Dermis microvascular lymphatic vessel endothelial cell (primary cell): ENCODE measurements at regions not wholly inside any gene's neighbourhood (a gene's known extent, or its start where the extent isn't known, plus 50 kb on each side); places are given as distances from the start of the nearest gene placed in this dataset.

Source experiments
- DNase-seq, 2 donors: peaks; one replicate each; pipeline versions ENCODE4 v3.0.0 to v3.0.0-alpha.2; 2010; ENCODE audit warnings: low read depth in 2 of 2

DNA sequence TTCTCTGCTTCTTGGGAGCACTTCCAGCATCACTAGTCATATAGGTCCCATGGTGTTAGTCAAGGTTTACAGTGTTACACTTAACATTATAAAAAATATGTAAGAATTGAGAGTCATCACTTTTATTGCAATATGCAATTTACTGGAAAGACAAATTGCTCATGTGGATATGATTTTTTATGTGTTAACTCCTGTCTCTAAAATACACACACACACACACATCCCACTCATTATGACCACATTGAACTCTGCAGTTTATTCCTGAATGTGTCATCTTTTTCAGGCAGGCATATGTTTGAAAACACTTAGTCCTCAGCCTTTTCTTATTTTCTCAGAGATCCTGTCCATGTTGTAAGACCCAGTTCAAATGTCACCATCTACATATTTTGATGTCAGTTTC lies 148.5 kb upstream of the MRPS30 start:
- no peak for DNase-seq

DNA sequence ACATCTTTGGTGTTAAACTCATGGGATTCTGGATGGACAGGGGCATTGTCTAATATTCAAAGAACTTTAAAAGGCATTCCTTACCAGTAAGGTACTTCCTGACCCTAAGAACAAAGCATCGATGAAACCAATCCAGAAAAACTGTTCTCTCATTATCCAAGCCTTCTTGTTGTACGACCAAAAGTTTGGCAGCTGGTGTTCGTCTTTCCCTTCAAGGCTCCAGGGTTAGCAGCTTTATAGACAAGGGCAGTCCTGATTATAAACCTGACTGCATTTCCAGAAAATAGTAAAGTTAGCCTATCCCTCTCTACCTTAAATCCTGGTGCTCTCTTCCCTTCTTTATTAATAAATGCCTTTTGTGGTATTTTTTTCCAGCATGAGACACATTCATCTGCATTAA lies 149.4 kb upstream of the MRPS30 start:
- DNase-seq: no peak

DNA sequence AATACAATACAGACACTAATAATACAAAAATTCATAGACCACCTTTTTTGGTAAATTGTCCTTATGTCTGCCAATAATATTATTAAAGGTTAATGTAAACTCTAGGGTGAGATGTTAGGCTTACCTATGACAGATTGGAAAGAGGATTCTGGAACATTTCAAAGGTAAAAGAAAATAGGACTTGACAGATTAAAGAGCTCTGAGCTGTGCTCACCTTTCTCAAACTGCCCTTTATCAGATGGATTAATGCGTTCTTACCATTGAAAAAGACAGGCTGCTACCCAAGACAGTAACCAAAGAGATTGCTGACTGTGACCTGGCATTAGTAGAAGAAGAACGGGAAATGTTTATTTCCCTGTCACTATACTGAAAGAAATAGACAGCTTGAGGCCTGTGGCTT lies 156.1 kb upstream of the MRPS30 start:
- DNase-seq: no peak

DNA sequence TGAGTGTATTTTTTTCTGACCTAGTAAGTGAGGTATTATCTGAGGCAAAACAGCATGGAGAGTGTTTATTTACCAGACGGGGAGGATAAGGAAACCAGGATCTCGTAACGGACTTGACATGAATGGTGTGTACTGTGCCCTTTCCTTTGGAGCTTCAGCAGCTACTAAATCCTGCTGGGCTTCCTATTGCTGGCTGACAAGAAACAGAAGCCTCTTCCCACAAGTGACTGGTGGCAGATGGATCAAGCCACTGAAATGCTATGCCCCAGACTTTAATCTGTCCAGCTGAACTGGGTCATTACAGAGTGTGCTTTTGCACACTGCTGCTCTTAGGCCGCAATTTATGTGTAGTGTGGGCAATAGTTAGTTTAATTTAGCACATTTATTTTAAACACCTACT lies 162.7 kb upstream of the MRPS30 start:
- no peak for DNase-seq

DNA sequence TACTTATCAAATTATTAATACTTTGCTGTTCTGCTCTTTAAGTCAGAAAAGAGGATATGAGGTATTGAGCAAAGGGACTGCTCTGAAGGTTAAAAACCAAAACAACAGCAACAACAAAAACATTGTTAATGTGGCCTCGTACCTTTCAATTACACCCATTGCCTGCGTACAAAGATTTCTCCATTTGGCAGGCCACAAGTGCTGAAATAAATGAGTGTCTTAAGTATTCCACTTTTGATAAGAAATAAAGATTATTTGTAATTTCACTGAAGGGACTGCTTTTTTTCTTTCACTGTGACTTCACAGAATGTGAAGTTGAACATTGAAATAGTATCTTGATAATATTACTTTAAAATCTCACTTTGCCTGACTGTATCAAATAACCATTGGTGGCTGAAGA lies 163.2 kb upstream of the MRPS30 start:
- DNase-seq: no peak

DNA sequence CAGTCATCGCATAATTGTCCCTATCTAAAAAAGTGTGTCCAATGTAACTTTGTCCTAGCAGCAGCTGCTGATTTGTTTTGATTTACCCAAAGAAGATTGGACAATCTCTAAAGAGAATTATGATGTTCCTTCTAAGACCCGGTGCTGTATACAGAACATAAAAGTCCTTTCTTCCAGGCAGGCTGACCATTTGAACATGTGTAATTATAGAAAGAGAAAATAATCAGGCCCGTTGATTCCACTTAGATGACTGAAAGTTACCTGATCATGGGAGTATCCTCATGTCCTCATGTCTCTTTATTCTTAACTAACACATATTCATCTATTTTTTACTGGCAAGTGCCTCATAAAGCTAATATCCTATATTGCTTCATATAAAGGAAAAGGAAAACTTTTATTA lies 164.1 kb upstream of the MRPS30 start:
- no peak for DNase-seq

DNA sequence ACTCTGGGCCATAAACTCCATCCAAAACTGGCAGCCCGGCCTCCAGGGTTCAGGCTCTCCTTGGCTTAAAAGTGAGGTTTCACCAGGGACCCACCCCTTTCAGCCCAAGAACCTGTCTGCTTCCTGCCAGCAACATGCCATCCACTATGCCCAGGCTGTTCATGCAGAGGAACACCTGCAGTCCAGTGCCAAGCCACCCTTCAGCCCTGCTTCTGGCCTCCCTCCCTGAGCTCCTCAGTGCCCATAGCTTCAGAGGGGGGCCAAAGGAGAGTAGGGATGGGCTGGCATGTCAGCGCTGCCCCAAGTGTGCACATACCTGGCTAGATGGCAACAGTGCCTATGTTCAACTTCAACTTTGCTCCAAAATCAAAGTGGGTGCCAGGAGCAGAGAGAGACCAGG lies 166.9 kb upstream of the MRPS30 start:
- DNase-seq: no peak

DNA sequence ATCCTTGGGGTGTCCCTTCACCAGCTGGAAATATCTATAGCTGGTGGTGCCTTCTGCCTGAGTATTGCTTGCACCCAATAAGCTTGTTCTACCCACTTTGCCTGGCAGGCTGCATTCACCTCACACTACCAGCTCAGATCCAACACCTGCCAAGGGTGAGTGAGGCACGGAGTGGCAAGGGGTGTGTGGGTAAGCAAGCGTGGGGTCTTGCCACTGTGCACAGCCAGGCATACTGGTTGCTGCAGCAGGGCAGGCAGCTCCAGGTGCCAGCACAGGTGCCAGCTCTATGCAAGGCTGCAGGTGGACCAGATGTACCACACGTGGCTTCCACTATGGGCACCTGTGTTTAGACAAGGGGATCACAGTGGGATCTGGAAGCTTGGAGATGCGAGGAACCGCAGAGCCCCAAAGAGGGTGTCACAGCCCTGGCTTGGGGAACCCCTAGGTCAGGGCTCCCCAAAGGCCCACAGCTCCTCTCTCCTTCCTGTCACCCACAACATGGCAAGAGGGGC lies 167.7 kb upstream of the MRPS30 start:
- no peak for DNase-seq

DNA sequence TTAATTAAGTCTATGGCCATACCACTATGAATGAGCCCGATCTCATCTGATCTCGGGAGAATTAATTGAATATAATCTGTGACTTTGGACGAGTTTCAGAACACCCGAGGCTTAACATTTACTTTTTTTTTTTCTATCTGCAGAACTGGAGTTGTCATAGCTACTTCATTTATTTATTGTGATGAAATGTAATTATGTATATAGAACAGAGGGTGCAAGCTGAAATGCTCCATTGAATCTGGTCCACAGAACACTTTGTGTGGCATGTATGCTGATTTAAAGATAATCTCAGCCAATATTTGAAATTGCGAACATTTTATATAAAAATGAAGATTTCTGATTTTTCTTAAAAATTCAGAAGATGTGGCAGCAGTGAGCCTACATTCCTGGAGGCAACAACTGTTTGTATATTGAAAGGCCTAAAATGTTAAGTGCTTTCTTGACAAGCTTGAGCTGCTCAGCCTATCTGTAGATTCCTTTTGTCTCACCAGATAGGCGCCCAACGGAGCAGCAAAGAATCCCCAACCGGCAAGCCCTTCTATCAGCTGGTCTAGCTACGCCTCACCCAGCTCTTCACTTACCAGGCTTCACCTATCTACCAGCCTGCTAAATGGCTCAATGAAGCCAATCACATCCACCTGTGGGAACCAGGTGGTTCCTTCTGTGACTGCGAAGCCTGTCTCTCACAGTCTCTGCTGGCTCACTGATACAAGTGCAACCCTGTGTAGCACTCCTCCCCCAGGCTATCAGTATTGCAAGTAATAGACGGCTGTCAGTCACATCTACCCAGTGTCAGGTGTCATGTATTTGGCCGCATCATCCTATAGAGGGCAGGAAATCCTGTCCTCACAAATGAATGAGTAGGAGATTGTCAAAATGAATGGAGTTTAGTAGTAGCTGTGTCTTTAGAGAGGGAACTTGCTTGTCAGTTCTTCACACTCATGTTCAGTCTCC lies 170.6 kb upstream of the MRPS30 start:
- no peak for DNase-seq

DNA sequence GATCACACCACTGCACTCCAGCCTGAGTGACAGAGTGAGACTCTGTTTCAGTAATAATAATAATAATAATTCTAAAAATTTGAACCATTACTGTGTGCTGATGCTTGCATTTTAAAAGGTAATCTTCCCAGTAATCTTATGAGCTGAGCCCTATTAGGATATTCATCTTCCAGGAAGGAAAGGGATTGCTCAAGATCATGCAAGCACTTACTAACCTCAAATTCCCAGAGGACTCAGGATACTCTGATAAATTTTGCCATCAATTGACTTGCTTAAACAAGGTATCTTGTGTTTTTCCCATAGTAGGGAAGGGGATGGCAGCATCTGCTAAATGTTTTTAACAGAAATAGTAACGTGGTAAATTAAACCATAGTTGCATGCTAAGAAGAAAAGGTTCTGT lies 176.4 kb upstream of the MRPS30 start:
- DNase-seq: no peak

DNA sequence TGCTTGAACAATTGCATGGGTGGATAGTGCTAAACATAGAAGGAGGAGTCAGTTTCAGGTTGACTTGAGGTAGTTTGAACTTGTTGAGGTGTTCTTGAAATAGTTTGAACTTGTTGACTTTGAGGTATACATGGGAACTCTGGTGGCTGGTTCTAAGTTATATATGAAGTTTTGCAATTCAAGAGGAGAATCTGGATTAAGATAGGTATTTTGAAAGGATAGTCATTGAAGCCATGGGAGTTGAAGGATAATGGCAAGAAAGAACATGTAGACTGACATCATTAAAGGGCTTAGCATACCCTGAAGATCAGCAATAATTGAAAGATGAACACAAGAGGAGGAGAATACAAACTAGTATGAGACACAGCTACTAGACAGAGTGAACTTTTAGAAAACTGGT lies 181.9 kb upstream of the MRPS30 start:
- no peak for DNase-seq

DNA sequence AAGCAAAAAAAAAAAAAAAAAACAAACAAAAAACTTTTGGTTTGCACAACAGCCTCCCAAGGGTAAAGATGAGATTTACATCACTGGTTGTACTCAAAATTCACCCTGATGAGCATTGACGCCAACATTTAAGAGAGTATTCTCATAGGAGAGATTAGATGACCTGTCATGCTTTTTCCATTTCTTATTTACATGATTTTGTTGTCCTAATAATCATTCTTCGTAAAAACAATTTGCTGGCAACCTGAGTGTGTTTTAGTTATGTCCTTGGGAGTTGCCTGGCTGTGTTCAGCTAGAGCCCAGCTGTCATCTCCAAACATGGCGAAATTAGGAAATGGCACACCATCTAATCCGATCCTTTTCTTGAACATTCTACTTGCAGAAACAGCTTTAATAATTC lies 186.4 kb upstream of the MRPS30 start:
- no peak for DNase-seq

DNA sequence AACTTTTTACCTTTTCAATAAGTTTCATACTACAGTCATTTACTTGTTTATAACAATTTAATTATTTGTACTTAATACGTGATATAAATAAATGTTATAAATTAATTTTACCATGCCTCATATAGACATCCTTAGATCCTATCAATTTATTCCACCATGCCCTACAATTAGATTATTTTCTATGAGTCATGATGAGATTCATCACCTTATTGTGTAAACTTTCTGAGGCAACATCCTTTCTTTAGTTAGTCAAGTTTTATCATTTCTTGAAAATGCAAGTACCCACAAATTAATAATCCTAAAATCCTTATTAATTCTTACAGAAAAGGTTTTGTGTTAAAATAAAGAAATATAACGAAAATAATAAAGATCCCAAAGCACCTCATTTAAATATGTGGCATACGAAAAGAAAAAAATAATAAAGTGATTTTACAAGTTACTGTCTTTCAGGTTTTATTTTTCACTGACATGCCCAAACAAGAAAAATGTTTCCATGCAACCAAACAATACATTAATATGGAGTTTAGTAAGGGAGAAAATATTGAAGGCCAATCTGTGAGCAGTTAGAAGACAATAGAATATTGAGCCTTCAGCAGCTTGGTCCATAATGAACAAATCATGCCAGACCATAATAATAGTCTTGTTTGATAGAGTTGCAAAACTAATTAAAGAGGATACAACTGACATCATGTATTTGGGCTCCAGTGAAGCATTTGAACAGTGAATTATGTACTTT lies 188.7 kb upstream of the MRPS30 start:
- DNase-seq: no peak

DNA sequence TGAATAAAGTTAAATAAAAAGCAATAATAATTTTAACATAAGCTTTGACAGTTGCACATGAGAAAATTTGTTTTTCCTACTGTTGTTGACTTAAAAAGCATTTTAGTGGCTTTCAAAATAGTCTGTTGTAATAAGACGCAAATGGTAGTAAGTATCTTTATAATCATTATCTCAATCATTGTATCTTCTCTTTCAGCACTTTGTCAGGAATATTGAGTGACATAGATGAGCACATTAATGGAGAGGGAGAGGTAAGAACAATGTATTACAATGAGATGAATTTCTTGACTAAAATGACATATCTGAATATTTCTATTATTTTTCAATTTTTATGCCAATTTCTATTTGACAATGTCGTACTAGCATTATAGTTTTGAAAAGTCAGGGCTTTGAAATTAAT lies 193.9 kb upstream of the MRPS30 start:
- no peak for DNase-seq

DNA sequence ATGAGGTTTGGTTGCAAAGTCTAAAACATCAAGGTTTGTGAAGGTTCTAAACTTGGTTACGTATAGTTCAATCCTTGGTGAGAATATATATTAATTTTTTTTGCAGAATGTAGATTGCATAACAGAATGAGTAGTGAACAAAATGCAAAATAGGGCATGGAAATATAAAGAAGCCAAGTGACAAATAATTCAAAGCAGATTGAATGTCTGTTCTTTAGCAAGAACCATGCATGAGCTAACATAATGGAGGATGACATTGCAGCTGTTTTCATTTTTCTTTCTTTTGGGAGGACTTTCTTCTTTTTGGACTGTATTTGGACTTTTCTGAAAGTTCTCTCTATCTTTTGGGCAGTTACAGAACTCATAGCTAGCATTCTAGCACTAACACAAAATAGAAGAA lies 194.8 kb upstream of the MRPS30 start:
- no peak for DNase-seq

DNA sequence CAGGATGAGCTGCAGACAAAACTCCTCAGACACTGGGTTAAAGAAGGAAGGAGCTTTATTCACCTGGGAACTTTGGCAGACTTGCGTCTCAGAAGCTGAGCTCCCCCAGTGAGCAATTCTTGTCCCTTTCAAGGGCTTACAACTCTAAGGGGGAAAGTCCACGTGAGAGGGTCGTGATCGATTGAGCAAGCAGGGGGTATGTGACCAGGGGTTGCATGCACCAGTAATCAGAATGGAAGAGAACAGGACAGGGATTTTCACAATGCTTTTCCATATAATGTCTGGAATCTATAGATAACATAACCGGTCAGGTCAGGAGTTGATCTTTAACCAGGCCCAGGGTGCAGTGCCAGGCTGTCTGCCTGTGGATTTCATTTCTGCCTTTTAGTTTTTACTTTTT lies 202.8 kb upstream of the MRPS30 start:
- DNase-seq: no peak

DNA sequence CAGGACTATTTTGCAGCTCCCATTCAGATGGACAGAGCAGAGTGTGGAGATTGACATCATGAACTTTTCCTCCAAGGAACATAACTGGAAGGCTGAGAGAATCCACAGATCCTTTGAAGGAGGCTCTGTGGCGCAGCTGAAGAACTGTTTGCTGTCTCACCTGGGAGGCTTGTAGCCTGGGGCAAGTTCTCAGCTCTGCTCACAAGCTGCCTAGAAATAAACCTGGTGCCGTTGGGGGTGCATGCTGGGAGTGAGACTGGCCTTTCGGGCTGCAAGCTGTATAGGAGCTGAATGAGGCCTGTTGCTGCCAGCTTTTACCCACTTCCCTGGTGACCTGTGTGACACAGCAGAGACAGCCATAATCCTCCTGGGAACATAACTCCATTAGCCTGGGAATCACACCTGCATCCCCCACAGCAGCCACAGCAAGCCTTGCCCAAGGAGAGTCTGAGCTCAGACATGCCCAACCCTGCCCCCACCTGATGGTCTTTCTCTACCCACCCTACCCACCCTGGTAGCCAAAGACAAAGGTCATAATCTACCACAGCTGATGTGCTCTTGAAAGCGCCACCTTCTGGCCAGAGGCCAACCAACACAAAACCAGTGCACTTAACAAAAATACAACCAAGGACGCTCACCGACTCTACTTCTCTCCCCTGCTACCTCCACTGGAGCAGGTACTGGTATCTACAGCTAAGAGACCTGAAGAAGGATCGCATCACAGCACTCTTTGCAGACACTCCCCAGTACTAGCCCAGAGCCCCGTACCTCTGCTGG lies 205.1 kb upstream of the MRPS30 start:
- no peak for DNase-seq

DNA sequence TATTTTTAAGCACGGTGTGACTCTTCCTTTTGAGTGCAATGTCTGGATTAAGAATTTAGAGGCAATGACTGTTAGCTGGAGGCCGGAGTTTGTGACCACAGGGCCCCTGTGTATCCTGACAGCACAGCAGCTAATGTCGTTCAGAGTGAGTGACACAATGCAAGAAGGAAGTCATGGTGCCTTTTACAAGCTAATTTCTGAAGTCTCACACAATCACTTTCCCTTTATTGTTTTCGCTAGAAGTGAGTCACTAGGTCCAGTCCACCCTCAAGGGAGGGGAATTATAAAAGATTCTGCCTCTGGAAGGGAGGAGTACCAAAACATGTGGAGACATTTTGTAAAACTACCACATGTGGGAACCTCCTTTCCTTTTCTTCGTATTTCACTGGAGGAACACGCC lies 185.5 kb upstream of the FGF10 start:
- DNase-seq: no peak

DNA sequence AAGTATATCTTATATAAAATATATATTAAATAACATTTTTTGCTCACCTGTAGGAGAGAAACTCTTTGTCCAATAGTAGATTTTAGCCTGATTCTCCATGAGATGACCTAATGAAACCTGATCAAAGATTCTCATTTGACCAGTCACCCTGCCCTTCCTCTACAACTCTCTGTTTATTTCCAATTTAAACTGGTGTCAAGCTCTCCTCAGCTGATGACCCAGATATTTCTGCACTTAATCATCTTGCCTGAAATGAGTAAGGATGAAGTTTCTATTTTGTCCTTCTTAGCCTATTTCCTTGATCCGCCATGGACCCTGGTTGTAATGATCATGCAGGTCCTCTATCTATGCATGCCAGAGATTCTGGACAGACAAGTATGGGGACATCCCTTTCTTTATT lies 179.3 kb upstream of the FGF10 start:
- no peak for DNase-seq

DNA sequence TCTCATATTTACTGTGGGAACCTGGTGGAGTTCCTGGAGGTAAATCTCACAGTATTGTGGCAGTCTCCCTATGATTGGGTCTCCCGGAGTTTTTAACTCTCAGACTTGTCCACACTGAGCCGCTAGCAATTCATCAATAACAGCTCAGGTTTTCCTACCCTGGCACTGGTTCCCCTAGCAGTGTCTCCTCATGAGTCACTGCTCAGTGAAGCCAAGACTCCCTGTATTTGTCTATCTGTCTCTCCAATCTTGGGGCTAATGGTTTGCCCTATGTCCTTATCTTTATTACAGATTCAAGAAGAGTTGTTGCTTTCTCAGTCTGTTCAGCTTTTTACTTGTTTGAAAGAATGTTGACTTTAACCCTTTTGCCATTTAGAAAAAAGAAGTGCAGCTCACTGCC lies 176.7 kb upstream of the FGF10 start:
- DNase-seq: no peak

DNA sequence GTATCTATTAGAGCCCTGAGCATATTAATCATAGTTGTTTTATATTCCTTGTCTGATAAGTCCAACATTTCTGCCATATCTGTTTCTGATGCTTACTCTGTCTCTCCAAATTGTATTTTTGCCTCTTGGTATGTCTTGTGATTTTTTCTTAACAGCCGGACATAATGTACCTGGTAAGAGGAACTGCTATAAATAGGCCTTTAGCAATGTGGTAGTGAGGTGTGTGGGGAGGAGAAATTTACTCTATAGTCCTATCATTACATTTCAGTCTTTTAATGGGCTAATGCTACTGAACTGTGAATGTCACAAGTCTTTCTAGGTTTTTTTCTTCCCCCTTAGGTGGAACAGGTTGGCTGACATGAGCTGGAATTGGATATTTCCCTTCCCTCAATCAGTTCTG lies 176.1 kb upstream of the FGF10 start:
- no peak for DNase-seq

DNA sequence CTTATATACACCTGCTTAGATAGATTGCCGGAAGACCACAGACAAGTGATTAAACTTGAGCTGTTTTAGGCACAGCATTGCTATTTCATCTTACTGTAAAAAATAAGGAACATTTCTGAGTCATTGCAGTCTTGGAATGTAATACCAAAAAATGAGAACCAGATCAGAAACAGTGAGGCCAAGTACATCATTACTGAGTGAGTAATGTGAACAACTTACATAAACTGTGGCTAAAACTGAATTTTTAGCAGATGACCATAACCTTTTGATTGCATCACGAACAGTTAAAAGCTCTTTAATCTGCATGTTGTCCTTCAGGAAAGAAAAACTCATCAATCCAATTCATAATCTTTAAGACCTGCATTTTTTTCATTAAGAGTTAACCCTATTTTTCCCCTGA lies 157.1 kb upstream of the FGF10 start:
- DNase-seq: no peak
